ENCODE measurements at regions not wholly inside any gene's neighbourhood (a gene's known extent, or its start where the extent isn't known, plus 50 kb on each side); places are given as distances from the start of the nearest gene placed in this dataset.

GRCh38 chr5:174378121-174378874 lies 332.8 kb downstream of the NSG2 start:
- no peak for TF ChIP-seq POLR2A (IDR thresholded peaks at IDR 0.05; ENCODE audit: low read depth, low read length)
- no peak for TF ChIP-seq POLR2AphosphoS5 (IDR thresholded peaks at IDR 0.05; ENCODE audit: low read depth, low read length)
- no peak for TF ChIP-seq TAF1 (IDR thresholded peaks at IDR 0.05; ENCODE audit: borderline replicate concordance, low read depth, low read length)

All from GM12892 (cell line).